CD4-positive, CD25-positive, alpha-beta regulatory T cell (primary cell): ENCODE measurements at regions not wholly inside any gene's neighbourhood (a gene's known extent, or its start where the extent isn't known, plus 50 kb on each side); places are given as distances from the start of the nearest gene placed in this dataset.

Experiments used
- ATAC-seq, 2 donors: fragments of 150-1000 bp; cut with Tn5 transposase; one replicate each; pipeline ENCODE4 v1.10.0; 2021; ENCODE audit warnings: low read depth in 2 of 2, moderate number of reproducible peaks in 2 of 2, moderate library complexity in 1 of 2
- DNase-seq, 3 donors: peaks; one replicate each; pipeline versions ENCODE4 v3.0.0 to v3.0.0-alpha.2; 2012 to 2022; ENCODE audit warnings: mixed read lengths in 1 of 3
- H3K27ac ChIP-seq: one replicate; pipeline ENCODE4 v1.7.0; 2013; ENCODE audit warnings: mild to moderate bottlenecking, low read length; ENCODE audit not compliant: insufficient read depth, poor library complexity, severe bottlenecking
- H3K27me3 ChIP-seq: one replicate; pipeline ENCODE4 v1.7.0; 2013; ENCODE audit warnings: low read length; ENCODE audit not compliant: control insufficient read depth, insufficient read depth
- H3K36me3 ChIP-seq: one replicate; pipeline ENCODE4 v1.7.0; 2013; ENCODE audit warnings: mild to moderate bottlenecking, low read length, moderate library complexity; ENCODE audit not compliant: control insufficient read depth, insufficient read depth
- H3K4me1 ChIP-seq: 2 replicates; pipeline ENCODE4 v1.7.0; 2013; ENCODE audit warnings: mild to moderate bottlenecking, low read length; ENCODE audit not compliant: insufficient read depth, control insufficient read depth, poor library complexity, severe bottlenecking
- H3K4me3 ChIP-seq: one replicate; pipeline ENCODE4 v1.7.0; 2013; ENCODE audit warnings: low read depth, mild to moderate bottlenecking, low read length, moderate library complexity
- H3K9me3 ChIP-seq, 2 experiments: 1 replicate in 1 of 2; 2 replicates in 1 of 2; pipeline ENCODE4 v1.7.0; 2013; ENCODE audit warnings: low read length in 2 of 2, mild to moderate bottlenecking in 1 of 2, moderate library complexity in 1 of 2; ENCODE audit not compliant: control insufficient read depth in 2 of 2
- H3K27ac Mint-ChIP-seq, 3 donors: one replicate each; pipeline ENCODE4 v1.8.0; 2020 to 2022; ENCODE audit warnings: mild to moderate bottlenecking in 3 of 3, mixed read lengths in 3 of 3, moderate library complexity in 2 of 3
- H3K27me3 Mint-ChIP-seq: one replicate; pipeline ENCODE4 v1.8.0; 2022; ENCODE audit warnings: mild to moderate bottlenecking, mixed read lengths
- H3K36me3 Mint-ChIP-seq: one replicate; pipeline ENCODE4 v1.8.0; 2020; ENCODE audit warnings: mixed read lengths
- H3K4me1 Mint-ChIP-seq, 4 donors: one replicate each; pipeline ENCODE4 v1.8.0; 2020 to 2022; ENCODE audit warnings: mixed read lengths in 4 of 4, mild to moderate bottlenecking in 1 of 4
- H3K4me3 Mint-ChIP-seq, 4 donors: one replicate each; pipeline ENCODE4 v1.8.0; 2020 to 2022; ENCODE audit warnings: mild to moderate bottlenecking in 4 of 4, mixed read lengths in 4 of 4, moderate library complexity in 3 of 4
- H3K9me3 Mint-ChIP-seq, 7 donors: one replicate each; pipeline ENCODE4 v1.8.0; 2020 to 2022; ENCODE audit warnings: mixed read lengths in 7 of 7, mild to moderate bottlenecking in 3 of 7, moderate library complexity in 2 of 7

- Mint-ChIP-seq H3K27me3 (no peaks in the 10 kb centered on the region), H3K4me3 (no peak overlapping the region), H3K27ac (no peak overlapping the region), H3K9me3 (peaks cover 0 to 6% (median 2%) of the 10 kb centered on the region in 7 donors), H3K4me1 (no peaks in the 10 kb centered on the region), H3K36me3 (no peaks in the 10 kb centered on the region)
- Histone ChIP-seq H3K36me3 (no peaks in the 10 kb centered on the region), H3K27me3 (no peaks in the 10 kb centered on the region), H3K9me3 (no peaks in the 10 kb centered on the region), H3K4me1 (no peaks in the 10 kb centered on the region), H3K4me3 (no peak overlapping the region), H3K27ac (no peak overlapping the region)
- ATAC-seq: no peak
- no peak for DNase-seq
Measured at GRCh38 chr18:53752781-53753367, 471.6 kb downstream of the MBD2 start.

GRCh38 chr18:53749766-53750165 is 474.7 kb downstream of the MBD2 start:
- Mint-ChIP-seq H3K9me3 (peaks cover 0 to 6% (median 2%) of the 10 kb centered on the region in 7 donors), H3K27ac (no peak overlapping the region), H3K4me1 (no peaks in the 10 kb centered on the region), H3K27me3 (no peaks in the 10 kb centered on the region), H3K4me3 (no peak overlapping the region), H3K36me3 (no peaks in the 10 kb centered on the region)
- Histone ChIP-seq H3K27me3 (no peaks in the 10 kb centered on the region), H3K4me1 (no peaks in the 10 kb centered on the region), H3K9me3 (no peaks in the 10 kb centered on the region), H3K4me3 (no peak overlapping the region), H3K27ac (no peak overlapping the region), H3K36me3 (no peaks in the 10 kb centered on the region)
- DNase-seq (no peak), ATAC-seq (no peak)

GRCh38 chr18:53747663-53748160 is 476.8 kb downstream of the MBD2 start:
- Histone ChIP-seq H3K4me1 (no peaks in the 10 kb centered on the region), H3K36me3 (no peaks in the 10 kb centered on the region), H3K4me3 (no peak overlapping the region), H3K27me3 (no peaks in the 10 kb centered on the region), H3K27ac (no peak overlapping the region), H3K9me3 (no peaks in the 10 kb centered on the region)
- H3K27ac Mint-ChIP-seq: no peak overlapping the region
- peaks cover 2 to 6% (median 2%) of the 10 kb centered on the region in 7 donors for H3K9me3 Mint-ChIP-seq
- ATAC-seq (no peak), DNase-seq (no peak)
- no peaks in the 10 kb centered on the region for H3K4me1 Mint-ChIP-seq
- no peaks in the 10 kb centered on the region for H3K36me3 Mint-ChIP-seq
- no peaks in the 10 kb centered on the region for H3K27me3 Mint-ChIP-seq
- no peak overlapping the region for H3K4me3 Mint-ChIP-seq

- no peak overlapping the region for H3K4me3 Mint-ChIP-seq
- DNase-seq (no peak), ATAC-seq (no peak)
- Histone ChIP-seq H3K4me3 (no peak overlapping the region), H3K4me1 (no peaks in the 10 kb centered on the region), H3K9me3 (no peaks in the 10 kb centered on the region), H3K27me3 (no peaks in the 10 kb centered on the region), H3K36me3 (no peaks in the 10 kb centered on the region), H3K27ac (no peak overlapping the region)
- no peak overlapping the region for H3K27ac Mint-ChIP-seq
- no peaks in the 10 kb centered on the region for H3K36me3 Mint-ChIP-seq
- no peaks in the 10 kb centered on the region for H3K4me1 Mint-ChIP-seq
- H3K9me3 Mint-ChIP-seq: peaks cover 2 to 6% (median 2%) of the 10 kb centered on the region in 7 donors
- no peaks in the 10 kb centered on the region for H3K27me3 Mint-ChIP-seq
Measured at GRCh38 chr18:53747210-53747609, 477.3 kb downstream of the MBD2 start.

- no peak overlapping the region for H3K4me3 Mint-ChIP-seq
- peaks cover 0 to 8% (median 2%) of the 10 kb centered on the region in 7 donors for H3K9me3 Mint-ChIP-seq
Measured at GRCh38 chr18:53745986-53746385, 478.5 kb downstream of the MBD2 start.

GRCh38 chr18:53745224-53745967 is 479.1 kb downstream of the MBD2 start:
- Histone ChIP-seq H3K36me3 (no peaks in the 10 kb centered on the region), H3K4me3 (no peak overlapping the region), H3K27ac (no peak overlapping the region), H3K27me3 (no peaks in the 10 kb centered on the region), H3K9me3 (no peaks in the 10 kb centered on the region), H3K4me1 (no peaks in the 10 kb centered on the region)
- DNase-seq (no peak), ATAC-seq (no peak)
- Mint-ChIP-seq H3K36me3 (no peaks in the 10 kb centered on the region), H3K4me1 (no peaks in the 10 kb centered on the region), H3K27ac (no peak overlapping the region), H3K27me3 (no peaks in the 10 kb centered on the region), H3K4me3 (no peak overlapping the region), H3K9me3 (peaks cover 0 to 8% (median 2%) of the 10 kb centered on the region in 7 donors)

More at GRCh38 chr18:53745986-53746385, 478.5 kb downstream of the MBD2 start:
- no peaks in the 10 kb centered on the region for H3K27me3 Mint-ChIP-seq
- Histone ChIP-seq H3K27me3 (no peaks in the 10 kb centered on the region), H3K9me3 (no peaks in the 10 kb centered on the region), H3K27ac (no peak overlapping the region), H3K36me3 (no peaks in the 10 kb centered on the region), H3K4me3 (no peak overlapping the region), H3K4me1 (no peaks in the 10 kb centered on the region)
- no peak overlapping the region for H3K27ac Mint-ChIP-seq
- no peaks in the 10 kb centered on the region for H3K36me3 Mint-ChIP-seq
- no peaks in the 10 kb centered on the region for H3K4me1 Mint-ChIP-seq
- ATAC-seq (no peak), DNase-seq (no peak)

GRCh38 chr18:53739700-53740099 is 484.8 kb downstream of the MBD2 start:
- no peak overlapping the region for H3K27ac Mint-ChIP-seq
- Histone ChIP-seq H3K27me3 (no peaks in the 10 kb centered on the region), H3K4me3 (no peak overlapping the region), H3K36me3 (no peaks in the 10 kb centered on the region), H3K27ac (no peak overlapping the region), H3K9me3 (no peaks in the 10 kb centered on the region), H3K4me1 (no peaks in the 10 kb centered on the region)
- no peaks in the 10 kb centered on the region for H3K36me3 Mint-ChIP-seq
- H3K9me3 Mint-ChIP-seq: peaks cover 0 to 12% (median 3%) of the 10 kb centered on the region in 7 donors
- ATAC-seq (no peak), DNase-seq (no peak)
- no peak overlapping the region for H3K4me3 Mint-ChIP-seq
- no peaks in the 10 kb centered on the region for H3K27me3 Mint-ChIP-seq
- no peaks in the 10 kb centered on the region for H3K4me1 Mint-ChIP-seq

GRCh38 chr18:53735526-53735925 is 488.9 kb downstream of the MBD2 start:
- H3K36me3 Mint-ChIP-seq: no peaks in the 10 kb centered on the region
- no peaks in the 10 kb centered on the region for H3K4me1 ChIP-seq
- no peaks in the 10 kb centered on the region for H3K36me3 ChIP-seq
- DNase-seq (no peak), ATAC-seq (no peak)
- no peak overlapping the region for H3K27ac ChIP-seq
- no peaks in the 10 kb centered on the region for H3K9me3 ChIP-seq
- no peaks in the 10 kb centered on the region for H3K4me1 Mint-ChIP-seq
- no peaks in the 10 kb centered on the region for H3K27me3 Mint-ChIP-seq
- no peak overlapping the region for H3K27ac Mint-ChIP-seq
- no peak overlapping the region for H3K4me3 Mint-ChIP-seq
- no peaks in the 10 kb centered on the region for H3K27me3 ChIP-seq
- H3K9me3 Mint-ChIP-seq: peaks cover 0 to 16% (median 4%) of the 10 kb centered on the region in 7 donors
- no peak overlapping the region for H3K4me3 ChIP-seq
